Stomach (tissue), 4 donors: ENCODE measurements at regions not wholly inside any gene's neighbourhood (a gene's known extent, or its start where the extent isn't known, plus 50 kb on each side); places are given as distances from the start of the nearest gene placed in this dataset.
"Not testable (repeated sequence)": the region's sequence is repeated elsewhere in the genome, so short reads cannot be mapped to it uniquely, and the experiment has no call there.

Source experiments
- EP300 ChIP-seq: sonication (generic); formaldehyde crosslinking; IDR thresholded peaks from one replicate; pipeline ENCODE4 v1.6.1; 2017; ENCODE audit warnings: antibody characterized with exemption
- POLR2A ChIP-seq, 4 donors: fragments of 450-650 bp; IDR thresholded peaks; one replicate each; pipeline ENCODE4 v1.6.1; 2016; ENCODE audit warnings: antibody characterized with exemption in 4 of 4, control low read depth in 2 of 4, mild to moderate bottlenecking in 1 of 4, moderate library complexity in 1 of 4
- POLR2AphosphoS5 ChIP-seq, 3 donors: sonication (generic); formaldehyde crosslinking; IDR thresholded peaks; one replicate each; pipeline ENCODE4 v1.6.1; 2016; ENCODE audit warnings: antibody characterized with exemption in 3 of 3
- TF ChIP-seq, protein P1 (sequence below), 7 experiments: fragments of 450-650 bp in 4 of 7; fragments of 200-600 bp in 3 of 7; sonication (generic) in 3 of 7; IDR thresholded peaks; one replicate each; pipeline ENCODE4 v1.5.1; 2016 to 2019; ENCODE audit warnings: antibody characterized with exemption in 7 of 7, control low read depth in 2 of 7, mild to moderate bottlenecking in 1 of 7

GRCh38 chr7:63111511-63111910 lies 887.1 kb upstream of the ZNF722 start:
- TF ChIP-seq, protein P1, sequence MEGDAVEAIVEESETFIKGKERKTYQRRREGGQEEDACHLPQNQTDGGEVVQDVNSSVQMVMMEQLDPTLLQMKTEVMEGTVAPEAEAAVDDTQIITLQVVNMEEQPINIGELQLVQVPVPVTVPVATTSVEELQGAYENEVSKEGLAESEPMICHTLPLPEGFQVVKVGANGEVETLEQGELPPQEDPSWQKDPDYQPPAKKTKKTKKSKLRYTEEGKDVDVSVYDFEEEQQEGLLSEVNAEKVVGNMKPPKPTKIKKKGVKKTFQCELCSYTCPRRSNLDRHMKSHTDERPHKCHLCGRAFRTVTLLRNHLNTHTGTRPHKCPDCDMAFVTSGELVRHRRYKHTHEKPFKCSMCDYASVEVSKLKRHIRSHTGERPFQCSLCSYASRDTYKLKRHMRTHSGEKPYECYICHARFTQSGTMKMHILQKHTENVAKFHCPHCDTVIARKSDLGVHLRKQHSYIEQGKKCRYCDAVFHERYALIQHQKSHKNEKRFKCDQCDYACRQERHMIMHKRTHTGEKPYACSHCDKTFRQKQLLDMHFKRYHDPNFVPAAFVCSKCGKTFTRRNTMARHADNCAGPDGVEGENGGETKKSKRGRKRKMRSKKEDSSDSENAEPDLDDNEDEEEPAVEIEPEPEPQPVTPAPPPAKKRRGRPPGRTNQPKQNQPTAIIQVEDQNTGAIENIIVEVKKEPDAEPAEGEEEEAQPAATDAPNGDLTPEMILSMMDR (IDR thresholded peaks at IDR 0.05) = not testable (repeated sequence)
- not testable (repeated sequence) for TF ChIP-seq POLR2A (IDR thresholded peaks at IDR 0.05); POLR2AphosphoS5 (IDR thresholded peaks at IDR 0.05); EP300
